Prostate gland (tissue), 2 donors: ENCODE measurements at regions not wholly inside any gene's neighbourhood (a gene's known extent, or its start where the extent isn't known, plus 50 kb on each side); places are given as distances from the start of the nearest gene placed in this dataset.

ENCODE experiments used
- DNase-seq: peaks from one replicate; pipeline ENCODE4 v3.0.0-alpha.2; 2019; ENCODE audit warnings: low spot score
- H3K27ac ChIP-seq, 2 donors: fragments of 200-600 bp; sonication (generic); 2 replicates each; pipeline ENCODE4 v1.5.1; 2017 to 2019
- H3K27me3 ChIP-seq: fragments of 200-600 bp; sonication (generic); replicated peaks from 2 replicates; pipeline ENCODE4 v1.5.1; 2019; ENCODE audit not compliant: insufficient read depth
- H3K36me3 ChIP-seq, 2 donors: fragments of 200-600 bp; sonication (generic); 1 replicate in 1 of 2; 2 replicates in 1 of 2; pipeline versions ENCODE4 v1.5.1 to v1.8.1; 2017 to 2019
- H3K4me1 ChIP-seq: fragments of 200-600 bp; sonication (generic); replicated peaks from 2 replicates; pipeline ENCODE4 v1.5.1; 2019
- H3K4me3 ChIP-seq, 2 donors: fragments of 200-600 bp; sonication (generic); 2 replicates each; pipeline ENCODE4 v1.5.1; 2017 to 2019
- H3K9me3 ChIP-seq: fragments of 200-600 bp; sonication (generic); 2 replicates; pipeline ENCODE4 v1.5.1; 2017
- CTCF ChIP-seq, 4 experiments: fragments of 200-600 bp in 2 of 4; fragments of 450-650 bp in 2 of 4; sonication (generic) in 2 of 4; IDR thresholded peaks; 1 replicate in 3 of 4; 2 replicates in 1 of 4; pipeline ENCODE4 v1.5.1; 2016 to 2019; ENCODE audit warnings: antibody characterized with exemption in 4 of 4, mild to moderate bottlenecking in 2 of 4, moderate library complexity in 2 of 4
- POLR2A ChIP-seq: fragments of 450-650 bp; IDR thresholded peaks from one replicate; pipeline ENCODE4 v1.6.1; 2016; ENCODE audit warnings: antibody characterized with exemption, mild to moderate bottlenecking
- POLR2AphosphoS5 ChIP-seq: sonication (generic); formaldehyde crosslinking; IDR thresholded peaks from one replicate; pipeline ENCODE4 v1.6.1; 2017; ENCODE audit warnings: antibody characterized with exemption
- WGBS: methylation state at CpG from one replicate; pipeline ENCODE4 v1.1.5; 2018; 5-methylcytosine and 5-hydroxymethylcytosine counted together
- intact Hi-C: fragments of 100-400 bp; cut with DNase I; formaldehyde crosslinking; loops from one replicate; pipeline ENCODE4 v1.14.2; 2022

GRCh38 chrX:150219374-150220185 is 143.5 kb upstream of the MAMLD1 start:
- intact Hi-C loops, result no loop called here
- Histone ChIP-seq H3K27ac (no peak overlapping the region), H3K36me3 (no peaks in the 10 kb centered on the region), H3K27me3 (no peaks in the 10 kb centered on the region), H3K9me3 (no peaks in the 10 kb centered on the region), H3K4me1 (no peaks in the 10 kb centered on the region), H3K4me3 (no peak overlapping the region)
- DNase-seq, result no peak
- 67% methylated on average over 16 of the region's 17 CpGs for whole genome bisulfite sequencing
- no peak for TF ChIP-seq CTCF (IDR thresholded peaks at IDR 0.05)
- no peak for TF ChIP-seq POLR2A
- no peak for TF ChIP-seq POLR2AphosphoS5

- H3K9me3 ChIP-seq, result no peaks in the 10 kb centered on the region
- no peaks in the 10 kb centered on the region for H3K4me1 ChIP-seq
- TF ChIP-seq POLR2AphosphoS5 (no peak), CTCF (IDR thresholded peaks at IDR 0.05) (no peak), POLR2A (no peak)
- intact Hi-C loops, result no loop called here
- H3K36me3 ChIP-seq, result no peaks in the 10 kb centered on the region
- no peak for DNase-seq
- no peak overlapping the region for H3K27ac ChIP-seq
- 88% methylated on average over 12 of the region's 12 CpGs for WGBS
- no peaks in the 10 kb centered on the region for H3K27me3 ChIP-seq
- H3K4me3 ChIP-seq, result no peak overlapping the region
These were observed 139.7 kb upstream of the MAMLD1 start for GRCh38 chrX:150223176-150224015.

- Histone ChIP-seq H3K36me3 (no peaks in the 10 kb centered on the region), H3K4me1 (no peaks in the 10 kb centered on the region), H3K9me3 (no peaks in the 10 kb centered on the region), H3K4me3 (no peak overlapping the region), H3K27ac (no peak overlapping the region), H3K27me3 (no peaks in the 10 kb centered on the region)
- whole genome bisulfite sequencing, result 70% methylated on average over 3 of the region's 3 CpGs
- intact Hi-C loops, result no loop called here
- no peak for DNase-seq
- TF ChIP-seq POLR2A, result no peak
These were observed 138.4 kb upstream of the MAMLD1 start for GRCh38 chrX:150224676-150225075.

- intact Hi-C loops, result no loop called here
- Histone ChIP-seq H3K4me3 (no peak overlapping the region), H3K27me3 (no peaks in the 10 kb centered on the region), H3K4me1 (no peaks in the 10 kb centered on the region), H3K36me3 (no peaks in the 10 kb centered on the region), H3K9me3 (no peaks in the 10 kb centered on the region), H3K27ac (no peak overlapping the region)
- no peak for DNase-seq
- TF ChIP-seq POLR2AphosphoS5, result no peak
- no peak for TF ChIP-seq POLR2A
- TF ChIP-seq CTCF (IDR thresholded peaks at IDR 0.05), result no peak
- 82% methylated on average over 3 of the region's 3 CpGs for WGBS
These were observed 137.9 kb upstream of the MAMLD1 start for GRCh38 chrX:150225266-150225665.

- TF ChIP-seq POLR2A (no peak), CTCF (IDR thresholded peaks at IDR 0.05) (no peak), POLR2AphosphoS5 (no peak)
- no peaks in the 10 kb centered on the region for H3K9me3 ChIP-seq
- H3K27ac ChIP-seq, result no peak overlapping the region
- WGBS, result 73% methylated on average over 8 of the region's 11 CpGs
- H3K4me1 ChIP-seq, result no peaks in the 10 kb centered on the region
- H3K36me3 ChIP-seq, result no peaks in the 10 kb centered on the region
- DNase-seq, result no peak
- H3K4me3 ChIP-seq, result no peak overlapping the region
- H3K27me3 ChIP-seq, result no peaks in the 10 kb centered on the region
- intact Hi-C loops, result no loop called here
These were observed 137.4 kb upstream of the MAMLD1 start for GRCh38 chrX:150225756-150226155.
